Astrocyte of the cerebellum (primary cell): ENCODE measurements at regions not wholly inside any gene's neighbourhood (a gene's known extent, or its start where the extent isn't known, plus 50 kb on each side); places are given as distances from the start of the nearest gene placed in this dataset.

Experiments used
- DNase-seq: peaks from one replicate; pipeline ENCODE4 v3.0.0-alpha.2; 2011; ENCODE audit warnings: low read depth
- H3K4me3 ChIP-seq: 2 replicates; pipeline ENCODE4 v1.5.1; 2011; ENCODE audit warnings: mild to moderate bottlenecking, low read depth, low read length, moderate library complexity
- CTCF ChIP-seq: IDR thresholded peaks from 2 replicates; pipeline ENCODE4 v1.5.1; 2012; ENCODE audit warnings: low read length, low read depth, moderate library complexity, mild to moderate bottlenecking; ENCODE audit errors: missing control alignments
- in situ Hi-C: cut with HindIII; loops from 2 replicates; pipeline ENCODE4 v1.10.0; 2017; ENCODE audit warnings: low sequenced_read_pairs

- no peak overlapping the region for H3K4me3 ChIP-seq
- no peak for TF ChIP-seq CTCF
- DNase-seq = no peak
- in situ Hi-C loops = no loop called here
These were observed 173.9 kb downstream of the WDR11 start for GRCh38 chr10:121024905-121025584.

- in situ Hi-C loops = no loop called here
- no peak overlapping the region for H3K4me3 ChIP-seq
- no peak for DNase-seq
- no peak for TF ChIP-seq CTCF
These were observed 174.6 kb downstream of the WDR11 start for GRCh38 chr10:121025731-121026130.

GRCh38 chr10:121027371-121027770 lies 176.2 kb downstream of the WDR11 start:
- in situ Hi-C loops = no loop called here
- TF ChIP-seq CTCF = no peak

GRCh38 chr10:121032460-121032859 lies 181.3 kb downstream of the WDR11 start:
- in situ Hi-C loops = no loop called here
- DNase-seq = no peak

More at GRCh38 chr10:121027371-121027770, 176.2 kb downstream of the WDR11 start:
- DNase-seq = no peak
- H3K4me3 ChIP-seq = no peak overlapping the region

GRCh38 chr10:121033366-121033765 lies 182.2 kb downstream of the WDR11 start:
- H3K4me3 ChIP-seq = no peak overlapping the region
- no peak for DNase-seq
- in situ Hi-C loops = no loop called here
- TF ChIP-seq CTCF = no peak

More at GRCh38 chr10:121032460-121032859, 181.3 kb downstream of the WDR11 start:
- H3K4me3 ChIP-seq = no peak overlapping the region
- no peak for TF ChIP-seq CTCF

- in situ Hi-C loops = no loop called here
- TF ChIP-seq CTCF = no peak
- no peak overlapping the region for H3K4me3 ChIP-seq
- no peak for DNase-seq
These were observed 185.3 kb downstream of the WDR11 start for GRCh38 chr10:121036431-121036830.
